GM10248 (cell line): ENCODE measurements at regions not wholly inside any gene's neighbourhood (a gene's known extent, or its start where the extent isn't known, plus 50 kb on each side); places are given as distances from the start of the nearest gene placed in this dataset.

Experiments
- CTCF ChIA-PET: fragments of 300-600 bp; sonication (Branson Sonifier 250); formaldehyde crosslinking; extraction: SDS; loops from one replicate; lab custom pipeline; 2021; ENCODE audit warnings: antibody characterized with exemption; lab: Yijun Ruan, JAX
- POLR2A ChIA-PET: fragments of 350-650 bp; sonication (Branson Sonifier 250); formaldehyde crosslinking; extraction: SDS; loops from one replicate; lab custom pipeline; 2020; ENCODE audit warnings: antibody characterized with exemption; lab: Yijun Ruan, JAX
- DNase-seq: peaks from one replicate; pipeline ENCODE4 v3.0.0; 2012; ENCODE audit errors: extremely low spot score
- CTCF ChIP-seq: IDR thresholded peaks from 2 replicates; pipeline ENCODE4 v1.5.1; 2012; ENCODE audit warnings: mild to moderate bottlenecking, low read depth; ENCODE audit errors: extremely low read depth, missing control alignments, control extremely low read depth

- no peak for DNase-seq
- CTCF ChIA-PET: no interaction called here
- POLR2A ChIA-PET: no interaction called here
- TF ChIP-seq CTCF: no peak
Measured at GRCh38 chr21:15182731-15183130, 117.9 kb upstream of the NRIP1 start.

- POLR2A ChIA-PET: no interaction called here
Measured at GRCh38 chr21:15183813-15184257, 119.0 kb upstream of the NRIP1 start.

GRCh38 chr21:15190412-15190811, 125.6 kb upstream of the NRIP1 start:
- TF ChIP-seq CTCF: no peak
- POLR2A ChIA-PET: no interaction called here

More at GRCh38 chr21:15183813-15184257, 119.0 kb upstream of the NRIP1 start:
- DNase-seq: no peak
- no peak for TF ChIP-seq CTCF
- CTCF ChIA-PET: interaction anchor here (2.2 kb wide), 1 partner anchor 11 kb away, joined by 11 read pairs; no protein-coding TSS in a partner anchor

GRCh38 chr21:15190837-15191236, 126.0 kb upstream of the NRIP1 start:
- DNase-seq: no peak
- ChIA-PET CTCF (interaction anchor here (1.1 to 1.2 kb wide), 2 partner anchors 10 to 11 kb away, joined by 3 read pairs; no protein-coding TSS in a partner anchor), POLR2A (no interaction called here)
- no peak for TF ChIP-seq CTCF

More at GRCh38 chr21:15190412-15190811, 125.6 kb upstream of the NRIP1 start:
- no peak for DNase-seq
- CTCF ChIA-PET: interaction anchor here (1.1 to 1.2 kb wide), 2 partner anchors 9 to 11 kb away, joined by 3 read pairs; no protein-coding TSS in a partner anchor

- ChIA-PET POLR2A (no interaction called here), CTCF (no interaction called here)
- DNase-seq: no peak
- no peak for TF ChIP-seq CTCF
Measured at GRCh38 chr21:15191342-15191741, 126.5 kb upstream of the NRIP1 start.

GRCh38 chr21:15192243-15192642, 127.4 kb upstream of the NRIP1 start:
- TF ChIP-seq CTCF: no peak
- ChIA-PET CTCF (no interaction called here), POLR2A (no interaction called here)
- DNase-seq: no peak
